HepG2 (cell line): ENCODE measurements at regions not wholly inside any gene's neighbourhood (a gene's known extent, or its start where the extent isn't known, plus 50 kb on each side); places are given as distances from the start of the nearest gene placed in this dataset.

Experiments used
- ATAC-seq: fragments of 200-7000 bp; cut with Tn5 transposase; 3 replicates; pipeline ENCODE4 v1.9.1; 2020; ENCODE audit warnings: mild to moderate bottlenecking, moderate library complexity
- BruUV-seq: library from RNA; stranded (reverse); fragments of 400-500 nt; replicated peaks from 2 replicates; lab custom pipeline; 2021; lab: Mats Ljungman, UMichigan
- CTCF ChIA-PET: fragments of 300-600 bp; formaldehyde crosslinking; extraction: SDS; loops from one replicate; lab custom pipeline; 2021; ENCODE audit warnings: low total read pairs, inconsistent platforms, low intra/inter-chr PET ratio; lab: Yijun Ruan, JAX
- POLR2A ChIA-PET: fragments of 350-600 bp; sonication (Branson Sonifier 250); formaldehyde crosslinking; loops from one replicate; lab custom pipeline; 2020; ENCODE audit warnings: antibody characterized with exemption, inconsistent platforms; lab: Yijun Ruan, JAX
- DNase-seq: peaks from one replicate; pipeline ENCODE4 v3.0.0-alpha.2; 2015; ENCODE audit warnings: low spot score
- FAIRE-seq: peaks from 3 replicates; lab custom pipeline; 2011; peaks lifted over from hg19 to GRCh38; lab: Jason Lieb, UNC
- H2AFZ ChIP-seq: one replicate; pipeline ENCODE4 v1.6.1; 2011; ENCODE audit warnings: low read length, inconsistent platforms
- H3K27ac ChIP-seq: fragments of 300-600 bp; 3 replicates; pipeline ENCODE4 v1.8.0; 2011; ENCODE audit warnings: mixed run types, mild to moderate bottlenecking, mixed read lengths, low read length, inconsistent platforms; ENCODE audit not compliant: insufficient read depth; ENCODE audit errors: extremely low read length
- H3K27me3 ChIP-seq, 2 experiments: fragments of 200-600 bp in 1 of 2; 2 replicates in 1 of 2; 3 replicates in 1 of 2; pipeline versions ENCODE4 v1.6.0 to v1.8.0; 2011; ENCODE audit warnings: low read length in 2 of 2, mild to moderate bottlenecking in 2 of 2, moderate library complexity in 2 of 2, inconsistent platforms in 1 of 2; ENCODE audit not compliant: insufficient read depth in 2 of 2, control insufficient read depth in 1 of 2
- H3K36me3 ChIP-seq, 2 experiments: fragments of 200-600 bp in 1 of 2; replicated peaks in 1 of 2; 2 replicates in 1 of 2; 3 replicates in 1 of 2; pipeline versions ENCODE4 v1.5.1 to v1.8.0; 2011; ENCODE audit warnings: low read length in 2 of 2, inconsistent platforms in 1 of 2; ENCODE audit not compliant: insufficient read depth in 2 of 2, control insufficient read depth in 1 of 2
- H3K4me1 ChIP-seq: 2 replicates; pipeline ENCODE4 v1.5.1; 2012; ENCODE audit warnings: low read length, inconsistent platforms; ENCODE audit not compliant: insufficient read depth
- H3K4me2 ChIP-seq: 2 replicates; pipeline ENCODE4 v1.6.0; 2011; ENCODE audit warnings: low read depth, low read length, inconsistent platforms
- H3K4me3 ChIP-seq, 3 experiments: fragments of 200-600 bp in 1 of 3; sonication (generic), shearing (Covaris generic) in 1 of 3; replicated peaks in 1 of 3; 2 replicates each; pipeline ENCODE4 v1.5.1; 2011 to 2016; ENCODE audit warnings: low read length in 3 of 3, inconsistent platforms in 2 of 3, low read depth in 2 of 3, mild to moderate bottlenecking in 2 of 3, control low read depth in 1 of 3, mixed read lengths in 1 of 3; ENCODE audit not compliant: insufficient read depth in 1 of 3
- H3K79me2 ChIP-seq: one replicate; pipeline ENCODE4 v1.6.1; 2011; ENCODE audit warnings: low read length, inconsistent platforms; ENCODE audit not compliant: insufficient read depth
- H3K9ac ChIP-seq: 2 replicates; pipeline ENCODE4 v1.6.0; 2011; ENCODE audit warnings: mild to moderate bottlenecking, low read depth, low read length, inconsistent platforms; ENCODE audit not compliant: insufficient read depth
- H3K9me3 ChIP-seq: 2 replicates; pipeline ENCODE4 v1.5.1; 2012; ENCODE audit warnings: mild to moderate bottlenecking, low read length
- H4K20me1 ChIP-seq: 2 replicates; pipeline ENCODE4 v1.6.0; 2011; ENCODE audit warnings: inconsistent platforms, mild to moderate bottlenecking, low read length, moderate library complexity; ENCODE audit not compliant: insufficient read depth
- BRCA1 ChIP-seq: sonication (generic); formaldehyde crosslinking; IDR thresholded peaks from 2 replicates; pipeline ENCODE4 v1.4.0; 2020; ENCODE audit warnings: missing genetic modification reagents
- PHF21A ChIP-seq: sonication (generic); formaldehyde crosslinking; IDR thresholded peaks from 2 replicates; pipeline ENCODE4 v1.5.0; 2020; ENCODE audit warnings: mild to moderate bottlenecking, missing genetic modification reagents
- PRPF4 ChIP-seq: fragments of 200-400 bp; formaldehyde crosslinking; IDR thresholded peaks from 2 replicates; pipeline ENCODE4 v1.6.1; 2016; ENCODE audit warnings: low read length, low read depth; ENCODE audit not compliant: poor library complexity, severe bottlenecking
- SMC3 ChIP-seq: IDR thresholded peaks from 2 replicates; pipeline ENCODE4 v1.6.1; 2011; ENCODE audit warnings: low read length, improper control_type of control experiment
- TOE1 ChIP-seq: sonication (generic); formaldehyde crosslinking; IDR thresholded peaks from 2 replicates; pipeline ENCODE4 v1.4.0; 2020; ENCODE audit warnings: mild to moderate bottlenecking, missing genetic modification reagents
- ZBTB7B ChIP-seq: sonication (generic); formaldehyde crosslinking; IDR thresholded peaks from 2 replicates; pipeline ENCODE4 v1.4.0; 2020; ENCODE audit warnings: missing genetic modification reagents
- ZFP41 ChIP-seq: sonication (generic); formaldehyde crosslinking; IDR thresholded peaks from 2 replicates; pipeline ENCODE4 v1.4.0; 2020; ENCODE audit warnings: mild to moderate bottlenecking, missing genetic modification reagents, borderline replicate concordance
- WGBS: methylation state at CpG from one replicate; pipeline ENCODE4 v1.1.6; 2017; ENCODE audit warnings: low lambda C conversion rate; 5-methylcytosine and 5-hydroxymethylcytosine counted together
- in situ Hi-C: cut with HindIII; loops from 2 replicates; pipeline ENCODE4 v1.10.0; 2017; ENCODE audit warnings: low pct_unique_long_range_greater_than_20kb; ENCODE audit not compliant: extremely low pct_ligation_motif_present
- intact Hi-C: fragments of 100-400 bp; cut with micrococcal nuclease; formaldehyde crosslinking; loops from one replicate; pipeline ENCODE4 v1.10.0; 2022; ENCODE audit not compliant: unreplicated experiment
- TF ChIP-seq, protein P1 (sequence below): sonication (generic); formaldehyde crosslinking; IDR thresholded peaks from 2 replicates; pipeline ENCODE4 v1.5.0; 2020; ENCODE audit warnings: missing genetic modification reagents
- TF ChIP-seq, protein P2 (sequence below): IDR thresholded peaks from 2 replicates; pipeline ENCODE4 v1.4.0; 2020; ENCODE audit warnings: mild to moderate bottlenecking, missing genetic modification reagents
- TF ChIP-seq, protein P3 (sequence below): sonication (generic); formaldehyde crosslinking; IDR thresholded peaks from 2 replicates; pipeline ENCODE4 v1.5.1; 2020; ENCODE audit warnings: mild to moderate bottlenecking, missing genetic modification reagents

DNA sequence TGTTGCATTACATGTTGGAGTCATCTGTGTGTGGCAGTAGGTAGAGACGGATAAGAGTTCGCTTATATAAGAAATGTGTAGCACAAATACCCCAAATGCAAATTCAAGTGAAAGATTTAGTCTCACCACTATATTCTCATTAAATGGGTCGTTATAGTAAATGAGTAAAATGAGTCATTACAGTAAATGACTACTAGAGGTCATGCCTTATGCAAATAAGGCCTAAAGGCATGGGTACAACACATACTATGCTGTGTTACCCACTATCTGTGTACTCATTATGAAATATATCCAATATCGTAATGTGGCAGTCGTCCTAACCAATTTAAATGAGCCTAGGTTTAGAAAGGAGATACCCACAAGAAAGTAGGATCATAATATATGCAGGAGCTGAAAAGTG, 1603.1 kb downstream of the C4orf33 start:
- no peak for FAIRE-seq
- TF ChIP-seq, protein P1, sequence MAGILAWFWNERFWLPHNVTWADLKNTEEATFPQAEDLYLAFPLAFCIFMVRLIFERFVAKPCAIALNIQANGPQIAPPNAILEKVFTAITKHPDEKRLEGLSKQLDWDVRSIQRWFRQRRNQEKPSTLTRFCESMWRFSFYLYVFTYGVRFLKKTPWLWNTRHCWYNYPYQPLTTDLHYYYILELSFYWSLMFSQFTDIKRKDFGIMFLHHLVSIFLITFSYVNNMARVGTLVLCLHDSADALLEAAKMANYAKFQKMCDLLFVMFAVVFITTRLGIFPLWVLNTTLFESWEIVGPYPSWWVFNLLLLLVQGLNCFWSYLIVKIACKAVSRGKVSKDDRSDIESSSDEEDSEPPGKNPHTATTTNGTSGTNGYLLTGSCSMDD (CRISPR knock-in tag): no peak
- TF ChIP-seq TOE1 (CRISPR knock-in tag) (no peak), ZFP41 (CRISPR knock-in tag) (no peak), PHF21A (CRISPR knock-in tag) (no peak), PRPF4 (no peak), ZBTB7B (CRISPR knock-in tag) (no peak), SMC3 (no peak), BRCA1 (no peak)
- TF ChIP-seq, protein P2, sequence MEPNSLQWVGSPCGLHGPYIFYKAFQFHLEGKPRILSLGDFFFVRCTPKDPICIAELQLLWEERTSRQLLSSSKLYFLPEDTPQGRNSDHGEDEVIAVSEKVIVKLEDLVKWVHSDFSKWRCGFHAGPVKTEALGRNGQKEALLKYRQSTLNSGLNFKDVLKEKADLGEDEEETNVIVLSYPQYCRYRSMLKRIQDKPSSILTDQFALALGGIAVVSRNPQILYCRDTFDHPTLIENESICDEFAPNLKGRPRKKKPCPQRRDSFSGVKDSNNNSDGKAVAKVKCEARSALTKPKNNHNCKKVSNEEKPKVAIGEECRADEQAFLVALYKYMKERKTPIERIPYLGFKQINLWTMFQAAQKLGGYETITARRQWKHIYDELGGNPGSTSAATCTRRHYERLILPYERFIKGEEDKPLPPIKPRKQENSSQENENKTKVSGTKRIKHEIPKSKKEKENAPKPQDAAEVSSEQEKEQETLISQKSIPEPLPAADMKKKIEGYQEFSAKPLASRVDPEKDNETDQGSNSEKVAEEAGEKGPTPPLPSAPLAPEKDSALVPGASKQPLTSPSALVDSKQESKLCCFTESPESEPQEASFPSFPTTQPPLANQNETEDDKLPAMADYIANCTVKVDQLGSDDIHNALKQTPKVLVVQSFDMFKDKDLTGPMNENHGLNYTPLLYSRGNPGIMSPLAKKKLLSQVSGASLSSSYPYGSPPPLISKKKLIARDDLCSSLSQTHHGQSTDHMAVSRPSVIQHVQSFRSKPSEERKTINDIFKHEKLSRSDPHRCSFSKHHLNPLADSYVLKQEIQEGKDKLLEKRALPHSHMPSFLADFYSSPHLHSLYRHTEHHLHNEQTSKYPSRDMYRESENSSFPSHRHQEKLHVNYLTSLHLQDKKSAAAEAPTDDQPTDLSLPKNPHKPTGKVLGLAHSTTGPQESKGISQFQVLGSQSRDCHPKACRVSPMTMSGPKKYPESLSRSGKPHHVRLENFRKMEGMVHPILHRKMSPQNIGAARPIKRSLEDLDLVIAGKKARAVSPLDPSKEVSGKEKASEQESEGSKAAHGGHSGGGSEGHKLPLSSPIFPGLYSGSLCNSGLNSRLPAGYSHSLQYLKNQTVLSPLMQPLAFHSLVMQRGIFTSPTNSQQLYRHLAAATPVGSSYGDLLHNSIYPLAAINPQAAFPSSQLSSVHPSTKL (CRISPR knock-in tag): no peak
- TF ChIP-seq, protein P3, sequence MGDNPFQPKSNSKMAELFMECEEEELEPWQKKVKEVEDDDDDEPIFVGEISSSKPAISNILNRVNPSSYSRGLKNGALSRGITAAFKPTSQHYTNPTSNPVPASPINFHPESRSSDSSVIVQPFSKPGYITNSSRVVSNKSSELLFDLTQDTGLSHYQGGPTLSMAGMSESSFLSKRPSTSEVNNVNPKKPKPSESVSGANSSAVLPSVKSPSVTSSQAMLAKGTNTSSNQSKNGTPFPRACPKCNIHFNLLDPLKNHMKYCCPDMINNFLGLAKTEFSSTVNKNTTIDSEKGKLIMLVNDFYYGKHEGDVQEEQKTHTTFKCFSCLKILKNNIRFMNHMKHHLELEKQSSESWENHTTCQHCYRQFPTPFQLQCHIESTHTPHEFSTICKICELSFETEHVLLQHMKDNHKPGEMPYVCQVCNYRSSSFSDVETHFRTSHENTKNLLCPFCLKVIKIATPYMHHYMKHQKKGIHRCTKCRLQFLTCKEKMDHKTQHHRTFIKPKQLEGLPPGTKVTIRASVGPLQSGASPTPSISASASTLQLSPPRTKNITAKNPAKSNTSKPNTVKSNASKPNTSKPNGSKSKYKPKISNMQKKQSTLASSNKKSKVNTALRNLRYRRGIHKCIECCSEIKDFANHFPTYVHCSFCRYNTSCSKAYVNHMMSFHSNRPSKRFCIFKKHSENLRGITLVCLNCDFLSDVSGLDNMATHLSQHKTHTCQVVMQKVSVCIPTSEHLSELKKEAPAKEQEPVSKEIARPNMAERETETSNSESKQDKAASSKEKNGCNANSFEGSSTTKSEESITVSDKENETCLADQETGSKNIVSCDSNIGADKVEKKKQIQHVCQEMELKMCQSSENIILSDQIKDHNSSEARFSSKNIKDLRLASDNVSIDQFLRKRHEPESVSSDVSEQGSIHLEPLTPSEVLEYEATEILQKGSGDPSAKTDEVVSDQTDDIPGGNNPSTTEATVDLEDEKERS (CRISPR knock-in tag): no peak
- no peak overlapping the region for H3K9ac ChIP-seq
- no peaks in the 10 kb centered on the region for H3K36me3 ChIP-seq
- H3K27me3 ChIP-seq: no peaks in the 10 kb centered on the region
- BruUV-seq: no TSS peak
- H3K9me3 ChIP-seq: no peaks in the 10 kb centered on the region
- no peak for ATAC-seq
- H3K27ac ChIP-seq: no peak overlapping the region
- WGBS: 3% methylated on average over 5 of the region's 5 CpGs
- in situ Hi-C loops (no loop called here), intact Hi-C loops (no loop called here)
- no peaks in the 10 kb centered on the region for H3K79me2 ChIP-seq
- H4K20me1 ChIP-seq: no peaks in the 10 kb centered on the region
- no peak for DNase-seq
- no peak overlapping the region for H3K4me3 ChIP-seq
- H2AFZ ChIP-seq: no peak overlapping the region
- POLR2A ChIA-PET: no interaction called here
- H3K4me2 ChIP-seq: no peak overlapping the region
- CTCF ChIA-PET: no interaction called here
- no peaks in the 10 kb centered on the region for H3K4me1 ChIP-seq
